ENCODE measurements at regions not wholly inside any gene's neighbourhood (a gene's known extent, or its start where the extent isn't known, plus 50 kb on each side); places are given as distances from the start of the nearest gene placed in this dataset.

DNA sequence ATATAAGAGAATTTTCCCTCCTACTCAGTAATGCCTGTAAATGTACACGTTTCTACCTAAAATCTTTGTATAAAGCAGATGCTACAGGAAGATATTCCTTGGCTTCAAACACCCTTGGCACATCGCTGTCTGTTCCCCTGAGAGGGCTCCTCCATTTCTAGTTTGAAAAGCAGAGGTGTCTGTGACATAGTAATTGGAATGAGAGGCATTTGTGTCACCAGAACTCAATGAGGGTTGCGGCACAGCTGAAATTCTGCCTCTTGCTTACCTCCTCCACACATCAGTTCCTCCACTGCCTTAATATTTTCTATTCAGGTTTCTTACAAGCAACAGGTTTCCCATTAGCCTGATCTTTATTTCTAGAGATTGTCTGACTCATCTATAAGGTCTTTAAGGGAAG is 359.9 kb upstream of the DCC start (continued):
- TF ChIP-seq USF2 (IDR thresholded peaks at IDR 0.05; ENCODE audit: borderline replicate concordance, low read depth, low read length) = no peak
- no peak for TF ChIP-seq RCOR1 (conservative IDR thresholded peaks at IDR 0.05; ENCODE audit: low read depth, low read length)

GRCh38 chr18:51988277-51988676 is 351.7 kb upstream of the DCC start:
- no peak overlapping the region for H3K4me2 ChIP-seq (ENCODE audit: control insufficient read depth, insufficient read depth)
- H3K27me3 ChIP-seq (replicated peaks in 1 of 2; ENCODE audit: control insufficient read depth in 2 of 2, insufficient read depth in 2 of 2, low read length in 1 of 2) = no peaks in the 10 kb centered on the region
- POLR2A ChIA-PET = no interaction called here
- ATAC-seq (no peak), FAIRE-seq (no peak), DNase-seq (ENCODE audit: low read depth, low spot score) (no peak)
- no peaks in the 10 kb centered on the region for H4K20me1 ChIP-seq (ENCODE audit: control insufficient read depth, insufficient read depth)
- 0% methylated on average over 2 of the region's 2 CpGs for WGBS (ENCODE audit: insufficient coverage, insufficient replicate concordance, low lambda C conversion rate, missing lambda C conversion rate)
- no peak overlapping the region for H3K4me3 ChIP-seq
- no peak overlapping the region for H3K27ac ChIP-seq (ENCODE audit: control insufficient read depth, insufficient read depth)
- no peak overlapping the region for H3K9ac ChIP-seq (ENCODE audit: control insufficient read depth, insufficient read depth, low read length)
- no peaks in the 10 kb centered on the region for H3K79me2 ChIP-seq (ENCODE audit: control insufficient read depth, insufficient read depth, low read length)
- intact Hi-C loops (cut with micrococcal nuclease; ENCODE audit: unreplicated experiment) = no loop called here
- SMC1A ChIA-PET (ENCODE audit: uncharacterized antibody, unreplicated experiment) = interaction anchor here (1.1 to 2.0 kb wide), 2 partner anchors 11 to 37 kb away, joined by 3 to 7 read pairs; no protein-coding TSS in a partner anchor
- H3K36me3 ChIP-seq (ENCODE audit: control insufficient read depth in 2 of 2, insufficient read depth in 2 of 2, low read length in 1 of 2) = no peaks in the 10 kb centered on the region
- in situ Hi-C loops (cut with MboI) = no loop called here
- H2AFZ ChIP-seq (ENCODE audit: control insufficient read depth, low read depth, low read length) = no peak overlapping the region
- no peaks in the 10 kb centered on the region for H3K4me1 ChIP-seq (ENCODE audit: control insufficient read depth, insufficient read depth, low read length)
- BruUV-seq (replicated peaks) = no TSS peak
- RAD21 ChIA-PET (ENCODE audit: unreplicated experiment) = no interaction called here
- CTCF ChIA-PET = interaction anchor here (0.6 kb wide), 1 partner anchor 12 kb away, joined by 3 read pairs; no protein-coding TSS in a partner anchor
- TF ChIP-seq RELB (IDR thresholded peaks at IDR 0.05; ENCODE audit: low read depth) = no peak
- TF ChIP-seq MYB (IDR thresholded peaks at IDR 0.05; ENCODE audit: borderline replicate concordance, low read depth, low read length) = no peak
- no peak for TF ChIP-seq STAT3 (IDR thresholded peaks at IDR 0.05; ENCODE audit: low read depth, low read length)
- TF ChIP-seq, protein P1, sequence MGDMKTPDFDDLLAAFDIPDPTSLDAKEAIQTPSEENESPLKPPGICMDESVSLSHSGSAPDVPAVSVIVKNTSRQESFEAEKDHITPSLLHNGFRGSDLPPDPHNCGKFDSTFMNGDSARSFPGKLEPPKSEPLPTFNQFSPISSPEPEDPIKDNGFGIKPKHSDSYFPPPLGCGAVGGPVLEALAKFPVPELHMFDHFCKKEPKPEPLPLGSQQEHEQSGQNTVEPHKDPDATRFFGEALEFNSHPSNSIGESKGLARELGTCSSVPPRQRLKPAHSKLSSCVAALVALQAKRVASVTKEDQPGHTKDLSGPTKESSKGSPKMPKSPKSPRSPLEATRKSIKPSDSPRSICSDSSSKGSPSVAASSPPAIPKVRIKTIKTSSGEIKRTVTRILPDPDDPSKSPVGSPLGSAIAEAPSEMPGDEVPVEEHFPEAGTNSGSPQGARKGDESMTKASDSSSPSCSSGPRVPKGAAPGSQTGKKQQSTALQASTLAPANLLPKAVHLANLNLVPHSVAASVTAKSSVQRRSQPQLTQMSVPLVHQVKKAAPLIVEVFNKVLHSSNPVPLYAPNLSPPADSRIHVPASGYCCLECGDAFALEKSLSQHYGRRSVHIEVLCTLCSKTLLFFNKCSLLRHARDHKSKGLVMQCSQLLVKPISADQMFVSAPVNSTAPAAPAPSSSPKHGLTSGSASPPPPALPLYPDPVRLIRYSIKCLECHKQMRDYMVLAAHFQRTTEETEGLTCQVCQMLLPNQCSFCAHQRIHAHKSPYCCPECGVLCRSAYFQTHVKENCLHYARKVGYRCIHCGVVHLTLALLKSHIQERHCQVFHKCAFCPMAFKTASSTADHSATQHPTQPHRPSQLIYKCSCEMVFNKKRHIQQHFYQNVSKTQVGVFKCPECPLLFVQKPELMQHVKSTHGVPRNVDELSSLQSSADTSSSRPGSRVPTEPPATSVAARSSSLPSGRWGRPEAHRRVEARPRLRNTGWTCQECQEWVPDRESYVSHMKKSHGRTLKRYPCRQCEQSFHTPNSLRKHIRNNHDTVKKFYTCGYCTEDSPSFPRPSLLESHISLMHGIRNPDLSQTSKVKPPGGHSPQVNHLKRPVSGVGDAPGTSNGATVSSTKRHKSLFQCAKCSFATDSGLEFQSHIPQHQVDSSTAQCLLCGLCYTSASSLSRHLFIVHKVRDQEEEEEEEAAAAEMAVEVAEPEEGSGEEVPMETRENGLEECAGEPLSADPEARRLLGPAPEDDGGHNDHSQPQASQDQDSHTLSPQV (IDR thresholded peaks at IDR 0.05) = no peak
- TF ChIP-seq FOXM1 (IDR thresholded peaks at IDR 0.05; ENCODE audit: low read depth, low read length) = no peak
- TF ChIP-seq SREBF1 (IDR thresholded peaks at IDR 0.05; ENCODE audit: low read length) = no peak
- no peaks in the 10 kb centered on the region for H3K9me3 ChIP-seq (replicated peaks; ENCODE audit: control insufficient read depth, insufficient read depth, low read length)

Data from GM12878 (cell line).